Thyroid gland (tissue), 4 donors: ENCODE measurements at regions not wholly inside any gene's neighbourhood (a gene's known extent, or its start where the extent isn't known, plus 50 kb on each side); places are given as distances from the start of the nearest gene placed in this dataset.

Source experiments
- DNase-seq, 2 donors: peaks; one replicate each; pipeline ENCODE4 v3.0.0-alpha.2; 2019
- H3K27ac ChIP-seq, 3 donors: fragments of 200-600 bp; sonication (generic); 1 replicate in 2 of 3; 2 replicates in 1 of 3; pipeline ENCODE4 v1.5.1; 2016 to 2019; ENCODE audit warnings: mild to moderate bottlenecking in 1 of 3, moderate library complexity in 1 of 3
- H3K27me3 ChIP-seq: fragments of 200-600 bp; sonication (generic); one replicate; pipeline ENCODE4 v1.5.1; 2019
- H3K36me3 ChIP-seq, 2 donors: fragments of 200-600 bp; sonication (generic); one replicate each; pipeline ENCODE4 v1.5.1; 2016 to 2019
- H3K4me1 ChIP-seq, 2 donors: fragments of 200-600 bp; sonication (generic); one replicate each; pipeline ENCODE4 v1.5.1; 2017 to 2019
- H3K4me3 ChIP-seq, 3 donors: fragments of 200-600 bp; sonication (generic); replicated peaks in 1 of 3; 1 replicate in 2 of 3; 2 replicates in 1 of 3; pipeline ENCODE4 v1.5.1; 2016; ENCODE audit warnings: mild to moderate bottlenecking in 1 of 3
- H3K9me3 ChIP-seq: fragments of 200-600 bp; sonication (generic); one replicate; pipeline ENCODE4 v1.5.1; 2017
- POLR2A ChIP-seq, 2 donors: fragments of 450-650 bp; IDR thresholded peaks; one replicate each; pipeline ENCODE4 v1.6.1; 2017; ENCODE audit warnings: antibody characterized with exemption in 2 of 2, mild to moderate bottlenecking in 2 of 2, moderate library complexity in 1 of 2
- WGBS, 2 donors: methylation state at CpG; one replicate each; pipeline ENCODE4 v1.1.5; 2017; 5-methylcytosine and 5-hydroxymethylcytosine counted together
- intact Hi-C: fragments of 100-400 bp; cut with DNase I; formaldehyde crosslinking; loops from one replicate; pipeline ENCODE4 v1.15.1; 2023
- TF ChIP-seq, protein P1 (sequence below), 6 experiments: fragments of 200-600 bp in 3 of 6; fragments of 450-650 bp in 3 of 6; sonication (generic) in 3 of 6; IDR thresholded peaks; one replicate each; pipeline ENCODE4 v1.5.1; 2016 to 2019; ENCODE audit warnings: antibody characterized with exemption in 6 of 6, mild to moderate bottlenecking in 2 of 6, inconsistent platforms in 1 of 6, moderate library complexity in 1 of 6

DNA sequence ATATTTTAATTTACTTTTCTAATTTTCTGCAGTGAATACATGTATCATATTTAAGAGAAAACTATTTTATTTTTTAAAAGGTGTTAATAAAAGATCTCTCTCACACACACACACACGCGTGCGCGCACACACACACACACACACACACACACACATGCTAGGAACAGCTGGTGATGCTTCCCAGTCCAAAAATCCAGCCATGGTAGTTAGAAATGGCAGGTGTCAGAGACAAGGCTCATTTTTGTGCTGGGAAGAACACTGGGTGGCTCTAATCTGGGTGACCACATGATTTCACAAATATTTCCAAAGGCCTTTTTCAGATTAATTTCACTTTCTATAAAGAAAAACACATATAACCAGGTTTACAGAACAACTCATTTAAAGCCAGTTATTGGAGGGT lies 104.5 kb upstream of the NCK2 start:
- WGBS, 2 donors, result 91 to 96% methylated on average over 4 of the region's 4 CpGs
- Histone ChIP-seq H3K4me1 (peaks cover 10 to 15% of the 10 kb centered on the region in 2 donors), H3K27ac (no peak overlapping the region), H3K9me3 (no peaks in the 10 kb centered on the region), H3K36me3 (no peaks in the 10 kb centered on the region), H3K4me3 (no peak overlapping the region), H3K27me3 (no peaks in the 10 kb centered on the region)
- no peak for DNase-seq
- intact Hi-C loops, result no loop called here
- TF ChIP-seq, protein P1, sequence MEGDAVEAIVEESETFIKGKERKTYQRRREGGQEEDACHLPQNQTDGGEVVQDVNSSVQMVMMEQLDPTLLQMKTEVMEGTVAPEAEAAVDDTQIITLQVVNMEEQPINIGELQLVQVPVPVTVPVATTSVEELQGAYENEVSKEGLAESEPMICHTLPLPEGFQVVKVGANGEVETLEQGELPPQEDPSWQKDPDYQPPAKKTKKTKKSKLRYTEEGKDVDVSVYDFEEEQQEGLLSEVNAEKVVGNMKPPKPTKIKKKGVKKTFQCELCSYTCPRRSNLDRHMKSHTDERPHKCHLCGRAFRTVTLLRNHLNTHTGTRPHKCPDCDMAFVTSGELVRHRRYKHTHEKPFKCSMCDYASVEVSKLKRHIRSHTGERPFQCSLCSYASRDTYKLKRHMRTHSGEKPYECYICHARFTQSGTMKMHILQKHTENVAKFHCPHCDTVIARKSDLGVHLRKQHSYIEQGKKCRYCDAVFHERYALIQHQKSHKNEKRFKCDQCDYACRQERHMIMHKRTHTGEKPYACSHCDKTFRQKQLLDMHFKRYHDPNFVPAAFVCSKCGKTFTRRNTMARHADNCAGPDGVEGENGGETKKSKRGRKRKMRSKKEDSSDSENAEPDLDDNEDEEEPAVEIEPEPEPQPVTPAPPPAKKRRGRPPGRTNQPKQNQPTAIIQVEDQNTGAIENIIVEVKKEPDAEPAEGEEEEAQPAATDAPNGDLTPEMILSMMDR (IDR thresholded peaks at IDR 0.05), result no peak
- no peak for TF ChIP-seq POLR2A (IDR thresholded peaks at IDR 0.05)

- no peak for DNase-seq
- Histone ChIP-seq H3K27me3 (no peaks in the 10 kb centered on the region), H3K4me1 (no peaks in the 10 kb centered on the region), H3K4me3 (no peak overlapping the region), H3K9me3 (no peaks in the 10 kb centered on the region), H3K27ac (no peak overlapping the region), H3K36me3 (no peaks in the 10 kb centered on the region)
- WGBS, 2 donors, result 80 to 85% methylated on average over 6 to 8 of the region's 8 CpGs
- intact Hi-C loops, result no loop called here
- TF ChIP-seq POLR2A (IDR thresholded peaks at IDR 0.05), result no peak
- TF ChIP-seq, protein P1 (IDR thresholded peaks at IDR 0.05), result no peak
Measured at GRCh38 chr2:105636109-105636740, 108.5 kb upstream of the NCK2 start.

GRCh38 chr2:105635564-105635963 lies 109.1 kb upstream of the NCK2 start:
- H3K4me1 ChIP-seq, result no peaks in the 10 kb centered on the region
- H3K4me3 ChIP-seq, result no peak overlapping the region
- WGBS, 2 donors, result 90% methylated on average over 7 of the region's 7 CpGs
- no peak for DNase-seq
- no peaks in the 10 kb centered on the region for H3K9me3 ChIP-seq
- no peak overlapping the region for H3K27ac ChIP-seq
- TF ChIP-seq, protein P1 (IDR thresholded peaks at IDR 0.05), result no peak
- intact Hi-C loops, result no loop called here
- H3K36me3 ChIP-seq, result no peaks in the 10 kb centered on the region
- no peaks in the 10 kb centered on the region for H3K27me3 ChIP-seq

DNA sequence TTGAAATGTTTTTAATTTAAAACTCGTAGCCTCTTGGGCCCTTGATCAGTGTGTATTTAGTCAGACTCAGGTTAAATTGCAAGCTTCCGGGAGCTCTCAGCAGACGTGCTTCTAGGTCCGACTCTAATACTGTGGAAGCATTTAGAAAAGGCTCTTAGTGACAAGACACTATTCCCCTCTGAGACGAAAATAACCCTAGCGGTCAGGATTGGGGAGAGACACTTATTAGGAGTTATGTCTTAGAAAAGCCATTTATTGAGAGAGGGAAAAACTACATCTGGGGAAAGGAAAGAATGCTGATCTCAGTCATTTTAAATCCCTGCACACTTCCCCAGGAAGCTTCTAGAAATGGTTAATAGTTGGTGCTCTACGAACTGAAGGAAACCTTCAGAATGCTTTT lies 110.5 kb upstream of the NCK2 start:
- Histone ChIP-seq H3K4me1 (no peaks in the 10 kb centered on the region), H3K9me3 (no peaks in the 10 kb centered on the region), H3K36me3 (no peaks in the 10 kb centered on the region), H3K27me3 (no peaks in the 10 kb centered on the region), H3K27ac (peak overlapping the region in 1 of 3 donors; percentile 53), H3K4me3 (no peak overlapping the region)
- no peak for TF ChIP-seq POLR2A (IDR thresholded peaks at IDR 0.05)
- TF ChIP-seq, protein P1 (IDR thresholded peaks at IDR 0.05), result no peak
- intact Hi-C loops, result no loop called here
- no peak for DNase-seq
- 33 to 39% methylated on average over 7 of the region's 7 CpGs for WGBS, 2 donors

- Histone ChIP-seq H3K27ac (no peak overlapping the region), H3K4me1 (no peaks in the 10 kb centered on the region), H3K36me3 (no peaks in the 10 kb centered on the region), H3K4me3 (no peak overlapping the region), H3K9me3 (no peaks in the 10 kb centered on the region), H3K27me3 (no peaks in the 10 kb centered on the region)
- intact Hi-C loops, result no loop called here
- TF ChIP-seq, protein P1 (IDR thresholded peaks at IDR 0.05), result no peak
- TF ChIP-seq POLR2A (IDR thresholded peaks at IDR 0.05), result no peak
- DNase-seq, result no peak
- WGBS, 2 donors, result 100% methylated on average over 1 of the region's 1 CpG
Measured at GRCh38 chr2:105631922-105632321, 112.8 kb upstream of the NCK2 start.
